Upper lobe of left lung (tissue), 4 donors: ENCODE measurements at regions not wholly inside any gene's neighbourhood (a gene's known extent, or its start where the extent isn't known, plus 50 kb on each side); places are given as distances from the start of the nearest gene placed in this dataset.

Source experiments
- EP300 ChIP-seq, 4 donors: sonication (generic); formaldehyde crosslinking; IDR thresholded peaks; one replicate each; pipeline ENCODE4 v1.5.1; 2017; ENCODE audit warnings: antibody characterized with exemption in 4 of 4, control low read depth in 2 of 4
- POLR2A ChIP-seq, 4 donors: fragments of 450-650 bp; IDR thresholded peaks; one replicate each; pipeline ENCODE4 v1.5.1; 2016 to 2017; ENCODE audit warnings: antibody characterized with exemption in 4 of 4, mild to moderate bottlenecking in 2 of 4
- TF ChIP-seq, protein P1 (sequence below), 6 experiments: fragments of 450-650 bp in 4 of 6; fragments of 200-600 bp in 2 of 6; sonication (generic) in 2 of 6; IDR thresholded peaks; one replicate each; pipeline ENCODE4 v1.5.1; 2016 to 2019; ENCODE audit warnings: antibody characterized with exemption in 6 of 6

DNA sequence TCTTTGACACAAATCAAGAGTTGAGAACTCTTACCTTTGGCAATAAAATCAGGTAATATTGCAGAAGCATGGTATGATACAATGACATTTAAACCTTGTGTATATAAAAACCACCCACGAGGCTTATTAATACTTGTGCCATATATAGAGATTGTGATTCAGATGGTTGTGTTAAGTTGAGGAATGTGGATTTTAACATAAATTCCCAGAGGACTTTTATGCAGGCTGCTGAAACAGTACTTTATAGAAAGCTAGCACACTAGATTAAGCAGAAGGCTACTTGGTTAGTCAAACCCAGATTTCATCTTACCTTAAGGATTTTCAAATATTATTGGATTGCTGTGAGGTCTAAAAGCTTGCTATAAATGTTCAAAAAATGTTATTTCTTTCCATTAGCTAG, 325.7 kb upstream of the PCDH10 start:
- TF ChIP-seq, protein P1, sequence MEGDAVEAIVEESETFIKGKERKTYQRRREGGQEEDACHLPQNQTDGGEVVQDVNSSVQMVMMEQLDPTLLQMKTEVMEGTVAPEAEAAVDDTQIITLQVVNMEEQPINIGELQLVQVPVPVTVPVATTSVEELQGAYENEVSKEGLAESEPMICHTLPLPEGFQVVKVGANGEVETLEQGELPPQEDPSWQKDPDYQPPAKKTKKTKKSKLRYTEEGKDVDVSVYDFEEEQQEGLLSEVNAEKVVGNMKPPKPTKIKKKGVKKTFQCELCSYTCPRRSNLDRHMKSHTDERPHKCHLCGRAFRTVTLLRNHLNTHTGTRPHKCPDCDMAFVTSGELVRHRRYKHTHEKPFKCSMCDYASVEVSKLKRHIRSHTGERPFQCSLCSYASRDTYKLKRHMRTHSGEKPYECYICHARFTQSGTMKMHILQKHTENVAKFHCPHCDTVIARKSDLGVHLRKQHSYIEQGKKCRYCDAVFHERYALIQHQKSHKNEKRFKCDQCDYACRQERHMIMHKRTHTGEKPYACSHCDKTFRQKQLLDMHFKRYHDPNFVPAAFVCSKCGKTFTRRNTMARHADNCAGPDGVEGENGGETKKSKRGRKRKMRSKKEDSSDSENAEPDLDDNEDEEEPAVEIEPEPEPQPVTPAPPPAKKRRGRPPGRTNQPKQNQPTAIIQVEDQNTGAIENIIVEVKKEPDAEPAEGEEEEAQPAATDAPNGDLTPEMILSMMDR (IDR thresholded peaks at IDR 0.05), result no peak
- TF ChIP-seq EP300 (IDR thresholded peaks at IDR 0.05), result no peak
- no peak for TF ChIP-seq POLR2A (IDR thresholded peaks at IDR 0.05)
